ENCODE measurements at regions not wholly inside any gene's neighbourhood (a gene's known extent, or its start where the extent isn't known, plus 50 kb on each side); places are given as distances from the start of the nearest gene placed in this dataset.

DNA sequence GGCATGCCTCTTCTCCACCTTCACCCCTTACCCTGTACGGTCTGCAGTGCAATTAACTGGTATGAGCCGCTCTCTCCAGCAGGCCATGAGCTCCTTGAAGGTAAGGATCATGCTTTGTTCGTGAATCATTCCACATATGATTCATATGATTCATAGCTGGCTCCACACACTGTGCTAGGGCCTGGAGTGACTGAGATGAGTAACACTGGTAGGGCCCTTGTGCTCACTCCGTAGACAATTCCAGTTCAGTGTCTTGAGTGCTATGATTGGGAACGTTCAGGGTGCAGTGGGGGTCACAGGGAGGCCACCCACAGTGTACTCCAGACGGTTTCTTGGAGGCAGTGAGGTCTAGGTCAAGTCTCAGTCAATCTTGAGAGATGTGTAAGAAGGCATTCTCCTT, 239.8 kb downstream of the LMX1A start:
- Histone ChIP-seq H3K4me1 (ENCODE audit: control insufficient read depth, extremely low read depth, insufficient read depth, low read length) (no peaks in the 10 kb centered on the region), H3K36me3 (ENCODE audit: control insufficient read depth in 2 of 2, extremely low read depth in 1 of 2, insufficient read depth in 2 of 2, low read length in 2 of 2) (no peaks in the 10 kb centered on the region), H3K4me3 (replicated peaks in 1 of 3; ENCODE audit: insufficient read depth in 1 of 3, low read depth in 1 of 3, low read length in 3 of 3) (no peak overlapping the region), H3K9me1 (replicated peaks; ENCODE audit: control insufficient read depth, extremely low read depth, insufficient read depth, low read length) (no peaks in the 10 kb centered on the region), H2AFZ (ENCODE audit: low read depth, low read length) (no peak overlapping the region), H4K20me1 (replicated peaks; ENCODE audit: control insufficient read depth, extremely low read depth, insufficient read depth, low read length) (no peaks in the 10 kb centered on the region), H3K27me3 (ENCODE audit: control insufficient read depth in 2 of 2, insufficient read depth in 2 of 2, low read length in 2 of 2) (peaks cover 1 to 10% of the 10 kb centered on the region in 2 experiments), H3K27ac (ENCODE audit: insufficient read depth, low read depth, low read length) (no peak overlapping the region), H3K9ac (replicated peaks; ENCODE audit: extremely low read depth, insufficient read depth, low read length) (no peak overlapping the region), H3K9me3 (replicated peaks; ENCODE audit: control insufficient read depth, insufficient read depth, low read length) (no peaks in the 10 kb centered on the region), H3K4me2 (ENCODE audit: insufficient read depth, low read length) (no peak overlapping the region), H3K79me2 (ENCODE audit: control insufficient read depth, insufficient read depth, low read length) (no peaks in the 10 kb centered on the region)
- CTCF ChIA-PET, result interaction anchor here (0.8 to 1.6 kb wide), 3 partner anchors 10 to 24 kb away, joined by 3 read pairs; no protein-coding TSS in a partner anchor
- DNase-seq (ENCODE audit: low read depth, low spot score) (no peak), FAIRE-seq (no peak)
- POLR2A ChIA-PET, result no interaction called here
- intact Hi-C loops (cut with micrococcal nuclease), result no loop called here
- dilution Hi-C loops (cut with MboI; ENCODE audit: extremely low pct_ligation_motif_present, low sequenced_read_pairs), result no loop called here
- TF ChIP-seq POLR2AphosphoS5 (IDR thresholded peaks at IDR 0.05; ENCODE audit: insufficient read depth, low read depth, low read length) (no peak), EZH2 (IDR thresholded peaks at IDR 0.05; ENCODE audit: borderline replicate concordance, low read depth, low read length, severe bottlenecking) (no peak), GATA2 (IDR thresholded peaks at IDR 0.05; ENCODE audit: insufficient read depth, insufficient read length, low read depth, low read length) (no peak), MYC (IDR thresholded peaks at IDR 0.05; ENCODE audit: low read depth, low read length) (no peak), FOS (IDR thresholded peaks at IDR 0.05; ENCODE audit: borderline replicate concordance, insufficient read depth, low read length) (no peak), POLR2A (IDR thresholded peaks at IDR 0.05; ENCODE audit: low read depth, low read length) (no peak), JUN (IDR thresholded peaks at IDR 0.05; ENCODE audit: borderline replicate concordance, insufficient read depth, insufficient read length, low read depth) (no peak)
- TF ChIP-seq, protein P1, sequence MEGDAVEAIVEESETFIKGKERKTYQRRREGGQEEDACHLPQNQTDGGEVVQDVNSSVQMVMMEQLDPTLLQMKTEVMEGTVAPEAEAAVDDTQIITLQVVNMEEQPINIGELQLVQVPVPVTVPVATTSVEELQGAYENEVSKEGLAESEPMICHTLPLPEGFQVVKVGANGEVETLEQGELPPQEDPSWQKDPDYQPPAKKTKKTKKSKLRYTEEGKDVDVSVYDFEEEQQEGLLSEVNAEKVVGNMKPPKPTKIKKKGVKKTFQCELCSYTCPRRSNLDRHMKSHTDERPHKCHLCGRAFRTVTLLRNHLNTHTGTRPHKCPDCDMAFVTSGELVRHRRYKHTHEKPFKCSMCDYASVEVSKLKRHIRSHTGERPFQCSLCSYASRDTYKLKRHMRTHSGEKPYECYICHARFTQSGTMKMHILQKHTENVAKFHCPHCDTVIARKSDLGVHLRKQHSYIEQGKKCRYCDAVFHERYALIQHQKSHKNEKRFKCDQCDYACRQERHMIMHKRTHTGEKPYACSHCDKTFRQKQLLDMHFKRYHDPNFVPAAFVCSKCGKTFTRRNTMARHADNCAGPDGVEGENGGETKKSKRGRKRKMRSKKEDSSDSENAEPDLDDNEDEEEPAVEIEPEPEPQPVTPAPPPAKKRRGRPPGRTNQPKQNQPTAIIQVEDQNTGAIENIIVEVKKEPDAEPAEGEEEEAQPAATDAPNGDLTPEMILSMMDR (IDR thresholded peaks at IDR 0.05; ENCODE audit: extremely low read depth in 1 of 2, insufficient read depth in 1 of 2, low read depth in 1 of 2, low read length in 2 of 2), result no peak
- TF ChIP-seq, protein P2, sequence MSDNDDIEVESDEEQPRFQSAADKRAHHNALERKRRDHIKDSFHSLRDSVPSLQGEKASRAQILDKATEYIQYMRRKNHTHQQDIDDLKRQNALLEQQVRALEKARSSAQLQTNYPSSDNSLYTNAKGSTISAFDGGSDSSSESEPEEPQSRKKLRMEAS (IDR thresholded peaks at IDR 0.05; ENCODE audit: insufficient read depth, insufficient read length), result no peak
- no TSS peak for BruUV-seq (replicated peaks)

Data from endothelial cell of umbilical vein (primary cell).